Stimulated activated CD8-positive, alpha-beta memory T cell treated with anti-CD3 and anti-CD28 coated beads, Interleukin-15, amount 100 ng/mL, for 48 hours (primary cell): ENCODE measurements at regions not wholly inside any gene's neighbourhood (a gene's known extent, or its start where the extent isn't known, plus 50 kb on each side); places are given as distances from the start of the nearest gene placed in this dataset.
"Not testable (repeated sequence)": the region's sequence is repeated elsewhere in the genome, so short reads cannot be mapped to it uniquely, and the experiment has no call there.

ENCODE experiments used
- DNase-seq, 2 donors: peaks; one replicate each; pipeline ENCODE4 v3.0.0-alpha.2; 2020; ENCODE audit warnings: low read depth in 2 of 2

DNA sequence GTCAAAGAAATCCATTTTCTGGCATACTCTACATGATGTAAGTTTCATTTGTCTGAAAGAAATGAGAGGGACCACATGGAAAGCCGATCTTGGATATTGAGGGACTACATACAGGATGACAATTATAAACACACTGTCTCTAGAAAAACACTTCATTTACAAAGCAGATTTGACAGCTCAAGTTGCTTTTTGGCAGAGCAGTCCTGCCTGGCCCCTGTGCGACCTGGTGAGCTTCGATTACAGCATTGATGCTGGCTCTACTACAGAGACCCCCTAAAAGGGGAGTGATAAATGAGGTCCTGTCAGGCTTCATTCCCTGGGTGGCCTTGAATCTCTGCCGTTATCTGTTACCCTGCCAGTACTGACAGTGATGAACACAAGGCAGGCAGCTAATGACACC lies 215.2 kb upstream of the NOCT start:
- no peak for DNase-seq

DNA sequence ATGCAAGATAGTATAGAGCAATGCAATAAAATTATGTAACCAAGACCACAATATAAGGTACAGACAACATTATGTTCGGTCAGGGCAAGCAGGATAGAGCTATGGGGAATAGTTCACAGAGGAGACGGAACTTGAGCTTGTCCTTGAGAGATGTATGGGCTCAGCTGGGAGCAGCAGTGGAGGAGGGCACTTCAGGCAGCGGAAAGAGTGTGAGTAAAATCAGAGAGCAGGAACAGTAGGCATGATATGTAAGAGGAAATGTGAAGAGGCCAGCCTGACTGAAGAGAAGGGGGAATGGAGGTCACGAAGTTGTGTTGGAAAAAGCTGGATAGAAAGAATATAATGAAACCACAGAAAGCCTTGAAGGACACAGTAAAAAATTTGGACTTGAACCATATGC lies 217.2 kb upstream of the NOCT start:
- DNase-seq: no peak

DNA sequence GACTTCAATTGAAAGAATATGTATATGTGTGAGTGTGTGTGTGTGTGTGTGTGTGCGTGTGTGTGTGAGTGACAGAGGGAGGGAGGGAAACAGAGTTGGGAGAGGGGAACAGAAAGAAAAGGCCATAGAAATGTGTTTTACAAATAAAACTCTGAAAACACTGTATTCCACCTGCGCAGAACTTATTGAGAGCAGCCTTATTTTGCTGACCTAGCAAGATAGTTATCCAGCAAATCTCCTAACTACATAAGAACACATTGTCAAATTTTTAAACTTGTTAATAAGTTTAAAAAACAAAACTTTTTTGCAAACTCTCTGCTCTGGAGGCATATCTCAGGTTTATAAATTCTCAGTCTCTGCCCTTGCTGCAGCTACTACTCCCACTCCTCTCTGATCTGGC lies 217.9 kb upstream of the NOCT start:
- DNase-seq: no peak

DNA sequence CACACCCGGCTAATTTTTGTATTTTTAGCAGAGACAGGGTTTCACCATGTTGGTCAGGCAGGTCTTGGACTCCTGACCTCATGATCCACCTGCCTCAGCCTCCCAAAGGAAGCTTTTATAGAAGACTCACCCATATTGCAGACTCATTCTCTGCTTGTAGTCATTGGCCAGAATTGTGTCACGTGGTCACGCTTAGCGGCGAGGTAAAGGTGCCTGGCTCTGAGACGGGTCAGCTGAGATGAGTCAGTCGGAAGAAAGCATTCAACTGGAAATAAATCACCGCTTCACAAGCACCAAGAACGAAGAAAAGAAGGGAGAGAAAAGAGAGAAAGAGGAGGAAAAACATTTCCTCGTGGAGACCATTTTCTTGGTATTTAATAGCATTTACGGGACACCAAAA lies 218.8 kb upstream of the NOCT start:
- DNase-seq: no peak

DNA sequence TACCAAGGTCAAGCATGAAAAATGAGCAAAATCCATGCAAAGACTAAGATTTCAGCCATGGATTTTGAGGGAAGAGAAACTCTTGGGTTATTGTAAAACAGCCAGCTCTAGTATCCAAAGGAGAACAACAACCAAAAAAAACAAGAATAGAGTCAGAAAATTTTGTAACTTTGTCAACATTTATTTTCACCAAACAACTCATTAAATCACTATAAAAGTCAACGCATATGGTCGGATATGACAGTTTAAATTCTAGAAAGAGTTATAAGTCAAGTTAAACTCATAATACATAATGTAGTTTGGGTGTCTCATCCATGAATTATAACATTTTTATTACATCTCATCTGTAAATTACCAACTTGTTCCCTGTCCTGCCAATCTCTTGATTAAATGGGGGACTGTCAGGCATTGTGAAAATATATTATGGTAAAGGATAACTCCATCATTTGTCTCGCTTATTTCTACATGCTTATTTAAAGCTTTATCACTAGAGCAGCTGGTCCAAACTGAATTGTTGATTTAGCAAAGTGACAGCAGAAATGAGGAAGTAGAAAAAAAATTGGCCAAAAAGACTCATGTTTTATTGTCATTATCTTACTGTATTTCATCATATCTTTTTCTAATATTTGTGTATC lies 224.8 kb upstream of the NOCT start:
- no peak for DNase-seq

DNA sequence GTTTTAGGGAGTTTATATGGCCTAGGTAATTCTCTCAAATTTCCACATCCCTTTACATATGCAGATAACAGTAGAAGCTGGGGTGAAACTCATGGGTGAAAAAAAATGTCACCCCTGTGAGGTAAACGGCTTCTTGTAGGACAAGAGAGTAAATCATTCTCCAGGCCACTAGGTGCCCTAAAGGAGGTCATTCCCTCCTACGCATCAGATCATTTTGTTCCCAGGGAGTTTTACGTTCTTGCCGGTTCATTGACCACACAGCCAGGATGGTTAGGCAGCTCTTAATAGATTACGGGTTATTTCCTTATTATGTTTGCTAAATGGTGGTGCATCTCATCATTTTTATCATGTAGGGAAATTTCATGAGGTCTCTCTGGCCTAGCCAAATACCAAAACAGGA lies 225.8 kb upstream of the NOCT start:
- no peak for DNase-seq

DNA sequence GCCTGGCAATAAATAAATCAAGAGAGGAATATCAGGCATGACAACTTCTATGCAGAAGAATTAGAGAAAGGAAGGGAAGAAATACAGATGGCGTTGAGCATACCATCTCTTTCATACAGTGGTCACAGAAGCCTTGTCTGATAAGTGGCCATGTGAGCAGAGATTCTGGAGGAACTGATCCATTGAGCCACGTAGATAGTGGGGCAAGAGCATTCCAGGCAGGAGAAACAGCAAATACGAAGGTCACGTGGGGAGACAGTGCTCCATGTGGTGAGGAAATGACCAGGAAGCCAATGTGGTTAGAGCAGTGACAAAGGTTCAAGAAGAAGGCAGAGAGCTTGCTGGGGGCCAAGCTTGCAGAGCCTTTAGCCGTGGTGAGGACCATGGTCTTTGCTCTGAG lies 226.7 kb upstream of the NOCT start:
- no peak for DNase-seq

DNA sequence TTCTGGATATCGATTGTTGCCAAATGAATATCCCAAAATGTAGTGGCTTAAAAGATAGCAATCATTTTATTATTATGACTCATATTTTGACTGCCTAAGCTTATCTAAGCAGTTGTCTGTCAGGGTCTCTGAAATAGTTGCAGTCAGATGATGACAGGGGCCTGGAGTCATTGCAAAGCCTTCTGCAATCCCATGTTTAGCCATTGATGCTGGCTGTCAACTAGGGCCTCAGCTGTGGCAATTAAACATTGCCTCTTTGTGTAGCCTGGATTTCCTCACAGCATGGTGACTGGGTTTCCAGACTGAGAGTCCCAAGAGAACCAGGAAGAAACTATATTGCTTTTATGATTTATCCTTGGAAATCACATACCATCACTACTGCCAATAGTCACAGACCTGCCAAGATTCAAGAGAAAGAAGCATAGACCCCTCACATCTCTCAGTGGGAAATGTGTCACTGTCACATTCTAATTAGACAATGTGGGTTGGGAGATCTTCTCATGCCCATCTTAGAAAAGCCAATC lies 227.3 kb upstream of the NOCT start:
- no peak for DNase-seq

DNA sequence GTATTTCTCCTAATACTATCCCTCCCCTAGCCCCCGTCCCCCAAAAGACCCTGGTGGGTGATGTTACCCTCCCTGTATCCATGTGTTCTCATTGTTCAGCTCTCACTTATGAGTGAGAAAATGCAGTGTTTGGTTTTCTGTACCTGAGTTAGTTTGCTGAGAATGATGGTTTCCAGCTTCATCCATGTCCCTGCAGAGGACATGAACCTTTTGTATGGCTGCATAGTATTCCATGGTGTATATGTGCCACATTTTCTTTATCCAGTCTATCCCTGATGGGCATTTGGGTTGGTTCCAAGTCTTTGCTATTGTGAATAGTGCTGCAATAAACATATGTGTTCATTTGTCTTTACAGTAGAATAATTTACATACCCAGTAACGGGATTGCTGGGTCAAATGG lies 235.8 kb upstream of the NOCT start:
- not testable (repeated sequence) for DNase-seq

DNA sequence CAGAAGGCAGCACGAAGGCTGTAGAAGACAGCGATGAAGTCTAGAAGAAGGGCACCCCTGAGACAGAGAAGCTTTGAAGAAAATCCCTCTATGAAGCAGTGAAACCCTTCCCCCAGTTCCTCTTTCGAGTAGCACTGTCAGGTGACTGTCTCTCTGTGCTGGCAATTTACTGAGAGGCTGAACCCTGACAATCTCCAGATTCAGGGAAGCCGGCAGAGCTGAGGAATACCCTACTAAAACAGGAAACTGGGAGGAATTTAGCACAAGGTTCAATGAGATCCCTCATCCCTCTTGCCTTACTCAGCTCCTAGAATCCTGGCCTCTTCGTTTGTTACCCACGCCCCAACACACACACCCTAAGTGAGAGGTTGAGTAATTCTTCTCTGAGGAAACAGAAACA lies 239.7 kb upstream of the NOCT start:
- DNase-seq: no peak

DNA sequence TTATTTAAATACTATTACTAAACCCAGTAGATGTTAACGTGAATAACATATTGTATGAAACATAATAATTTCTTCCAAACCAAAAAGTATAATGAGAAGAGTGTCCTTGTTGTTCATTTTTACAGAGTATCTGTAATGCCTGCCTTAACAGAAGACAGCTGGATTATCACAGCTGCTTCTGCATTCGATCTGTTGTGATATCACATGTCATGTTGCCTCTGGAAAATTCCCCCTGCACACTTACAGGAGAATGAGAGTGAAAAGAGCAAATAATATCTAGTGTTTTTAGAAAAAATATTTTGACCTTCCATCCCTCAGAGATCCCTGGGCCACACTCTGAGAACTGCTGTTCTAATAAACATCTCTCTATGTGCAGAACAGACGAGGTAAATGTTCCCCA lies 240.1 kb upstream of the NOCT start:
- DNase-seq: no peak

DNA sequence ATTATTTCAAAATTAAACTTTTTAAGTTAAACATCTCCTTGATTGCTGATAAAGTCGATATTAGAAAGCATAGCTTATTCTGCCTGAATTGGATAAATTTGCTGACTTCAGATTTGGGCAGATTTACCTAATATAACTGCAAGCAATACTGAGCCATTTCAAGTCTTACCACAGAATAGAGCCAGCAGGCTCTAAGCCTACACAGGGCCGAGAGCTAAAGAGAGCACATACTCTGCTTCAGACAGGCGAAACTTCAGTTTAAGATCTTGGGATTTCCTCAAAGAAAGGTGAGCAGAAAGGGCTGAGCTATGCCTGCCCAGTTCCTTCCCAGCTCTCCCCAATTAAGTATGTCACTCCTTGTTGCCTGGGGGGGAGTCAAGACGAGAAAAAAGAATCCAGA lies 240.6 kb upstream of the NOCT start:
- DNase-seq: no peak

DNA sequence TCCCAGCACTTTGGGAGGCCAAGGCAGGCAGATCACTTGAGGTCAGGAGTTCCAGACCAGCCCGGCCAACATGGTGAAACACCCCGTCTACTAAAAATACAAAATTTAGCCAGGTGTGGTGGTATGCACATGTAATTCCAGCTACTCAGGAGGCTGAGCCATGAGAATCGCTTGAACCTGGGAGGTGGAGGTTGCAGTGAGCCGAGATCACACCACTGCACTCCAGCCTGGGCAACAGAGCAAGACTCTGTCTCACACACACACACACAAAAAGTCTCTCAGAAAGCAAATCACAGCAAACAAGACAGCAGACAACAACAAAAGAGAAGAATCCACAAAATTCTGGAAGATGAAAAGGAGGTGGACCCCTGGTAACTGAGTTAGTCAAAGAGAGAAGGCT lies 241.5 kb upstream of the NOCT start:
- not testable (repeated sequence) for DNase-seq

DNA sequence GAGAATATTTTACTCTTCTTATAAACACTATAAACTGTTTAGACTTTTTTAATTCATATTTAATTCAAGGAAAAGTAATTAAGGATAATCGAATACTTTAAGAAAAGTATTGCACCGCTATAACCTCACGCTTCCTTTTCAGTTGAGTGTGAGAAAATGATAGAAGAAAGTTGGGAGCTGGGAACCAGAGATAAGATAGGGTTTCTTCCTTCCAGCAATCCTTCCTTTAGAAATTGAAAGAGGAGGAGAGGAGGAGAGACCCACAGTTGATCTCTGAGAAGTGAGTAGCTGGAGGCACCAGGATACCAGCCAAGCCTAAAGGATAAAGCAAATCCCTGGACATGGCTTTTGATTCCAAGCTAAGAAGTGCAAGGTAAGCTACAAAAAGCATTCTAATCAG lies 242.3 kb upstream of the NOCT start:
- no peak for DNase-seq

DNA sequence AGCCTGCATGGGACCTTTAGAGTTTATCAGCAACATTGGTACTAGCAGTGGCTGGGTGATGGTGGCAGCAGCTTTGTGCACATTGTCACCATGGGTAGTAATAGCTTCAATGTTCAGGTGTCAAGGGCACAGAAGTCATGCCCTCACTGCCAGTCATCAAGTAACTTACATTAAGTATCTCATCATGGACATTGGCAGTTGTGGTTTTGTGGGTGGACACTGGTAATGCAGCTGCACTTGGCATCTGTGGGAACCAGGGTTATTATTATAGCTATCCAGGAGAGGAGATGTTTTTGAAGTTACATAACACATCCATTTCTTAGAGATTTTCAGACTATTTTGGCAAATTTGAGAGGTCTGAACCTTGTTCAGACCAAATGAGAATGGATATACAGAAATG lies 243.2 kb upstream of the NOCT start:
- no peak for DNase-seq

DNA sequence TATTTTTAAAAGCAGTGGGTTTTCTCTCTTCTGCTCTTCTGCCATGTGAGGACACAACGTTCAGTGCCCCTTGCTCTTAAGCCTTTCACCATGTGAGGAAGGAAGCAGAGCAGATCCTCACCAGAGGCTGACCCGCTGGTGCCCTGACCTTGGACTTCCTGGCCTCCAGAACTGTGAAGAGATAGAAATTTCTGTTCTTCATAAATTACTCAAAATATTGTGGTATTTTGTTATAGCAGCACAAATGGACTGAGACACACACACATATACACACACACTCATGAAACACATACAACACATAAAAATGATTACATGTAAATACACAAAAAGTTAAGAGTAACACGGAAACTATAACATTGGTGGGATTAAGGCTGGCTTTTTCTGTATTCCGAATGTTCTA lies 244.8 kb upstream of the NOCT start:
- no peak for DNase-seq

DNA sequence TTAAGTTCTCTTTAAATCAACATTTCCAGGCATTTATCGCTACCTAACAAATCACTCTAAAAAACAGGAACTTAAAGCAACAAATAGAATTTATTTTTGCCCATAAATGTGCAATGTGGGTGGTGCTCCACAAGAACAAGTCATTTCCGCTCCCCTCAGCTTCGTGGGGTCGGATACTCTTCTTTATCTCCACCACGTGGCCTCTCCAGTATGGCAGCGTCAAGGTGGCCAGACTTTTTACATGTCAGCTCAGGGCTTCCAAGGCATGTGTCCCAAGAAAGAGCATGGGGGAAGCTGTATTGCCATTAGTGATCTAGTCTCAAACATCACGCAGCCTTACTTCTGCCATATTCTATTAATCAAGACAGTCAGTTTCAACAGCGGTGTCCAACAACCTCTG lies 249.2 kb upstream of the NOCT start:
- DNase-seq: no peak

DNA sequence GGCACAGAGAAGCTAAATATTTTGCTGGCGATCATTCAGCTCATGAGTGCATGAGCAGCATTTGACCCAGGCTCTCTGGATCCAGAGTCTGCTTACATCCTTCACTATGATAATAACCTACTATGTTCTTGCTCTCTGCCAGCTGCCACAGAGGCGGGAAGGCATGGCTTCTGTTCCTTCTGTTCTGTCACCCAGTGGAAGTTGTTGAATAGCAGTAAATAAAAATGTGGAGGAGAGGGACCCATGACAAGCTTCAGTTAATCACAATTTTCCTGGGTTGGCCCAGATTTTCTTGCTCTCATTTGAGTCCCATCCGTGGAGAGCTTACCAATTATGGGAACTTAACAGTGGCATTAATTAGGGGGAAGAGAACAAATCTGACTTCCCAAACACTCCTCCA lies 250.1 kb upstream of the NOCT start:
- DNase-seq: no peak

DNA sequence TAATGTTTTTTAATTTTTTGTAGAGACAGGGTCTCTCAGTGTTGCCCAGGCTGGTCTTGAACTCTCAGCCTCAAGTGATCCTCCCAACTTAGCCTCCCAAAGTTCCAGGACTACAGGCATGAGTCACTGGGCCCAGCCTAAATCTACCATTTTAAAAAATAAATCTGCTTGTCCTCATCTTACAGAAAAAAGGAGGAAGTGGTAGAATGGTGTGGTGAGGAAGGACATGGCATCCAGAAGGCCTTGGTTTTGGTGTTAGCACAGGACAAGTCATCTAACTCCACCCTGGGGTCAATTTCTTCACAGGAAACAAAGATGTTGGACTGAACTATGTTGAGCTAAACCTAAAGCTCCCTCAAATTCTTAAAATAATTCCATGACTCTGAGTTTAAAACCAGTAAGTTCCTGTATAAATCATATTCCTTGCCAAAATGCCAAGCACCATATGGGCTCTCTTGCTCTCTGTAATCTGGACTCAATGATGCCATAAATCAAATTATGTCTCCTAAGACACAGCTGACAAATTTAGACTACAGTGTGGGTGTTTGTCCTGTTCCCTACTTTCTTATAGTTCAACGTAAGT lies 253.9 kb upstream of the NOCT start:
- no peak for DNase-seq

DNA sequence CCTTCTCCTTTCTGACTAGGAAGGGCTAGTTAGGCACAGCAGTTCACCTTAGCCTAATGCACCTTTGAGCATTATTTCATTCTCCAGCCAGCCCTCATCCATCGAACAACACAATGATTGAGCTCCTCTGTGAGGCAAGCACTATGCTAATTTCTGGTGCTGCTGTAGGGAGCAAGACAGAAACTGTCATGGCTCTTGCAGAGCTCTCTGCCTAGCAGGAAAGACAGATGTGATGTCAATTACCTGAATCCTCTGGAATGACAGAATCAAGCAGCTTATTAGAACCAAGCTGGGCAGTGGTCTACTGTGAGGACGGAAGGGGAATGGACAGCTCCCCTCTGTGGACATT lies 256.1 kb upstream of the NOCT start:
- no peak for DNase-seq

DNA sequence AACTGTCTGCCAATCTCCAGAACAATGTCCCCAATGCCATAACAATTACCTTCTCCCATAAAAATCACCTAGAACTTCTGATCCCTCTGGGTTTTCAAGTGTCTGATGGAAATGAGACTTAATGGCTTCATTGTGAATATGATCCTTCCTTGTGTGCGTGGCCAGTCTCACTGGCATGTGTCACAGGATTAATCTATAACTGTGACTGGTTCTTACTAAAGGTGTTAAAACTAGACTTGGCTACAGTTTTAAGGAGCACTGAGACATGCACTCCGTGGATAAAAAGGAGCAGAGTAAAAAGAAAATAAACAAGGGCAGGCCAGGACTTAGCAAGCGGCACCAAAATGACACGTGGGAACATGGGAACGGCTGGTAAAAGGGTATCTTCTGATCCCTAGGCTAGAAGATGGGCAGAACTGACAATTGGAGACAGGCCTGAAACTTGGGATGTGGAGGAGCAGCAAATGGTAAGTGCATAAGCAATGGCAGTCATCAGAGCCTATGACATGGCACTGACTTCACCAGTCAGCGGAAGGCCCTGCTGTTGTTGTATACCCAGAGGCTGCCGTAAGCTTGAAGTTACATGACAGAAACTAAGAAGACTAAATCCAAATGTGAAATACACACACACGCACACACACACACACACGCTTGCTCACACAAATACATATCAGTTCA lies 256.6 kb upstream of the NOCT start:
- no peak for DNase-seq

DNA sequence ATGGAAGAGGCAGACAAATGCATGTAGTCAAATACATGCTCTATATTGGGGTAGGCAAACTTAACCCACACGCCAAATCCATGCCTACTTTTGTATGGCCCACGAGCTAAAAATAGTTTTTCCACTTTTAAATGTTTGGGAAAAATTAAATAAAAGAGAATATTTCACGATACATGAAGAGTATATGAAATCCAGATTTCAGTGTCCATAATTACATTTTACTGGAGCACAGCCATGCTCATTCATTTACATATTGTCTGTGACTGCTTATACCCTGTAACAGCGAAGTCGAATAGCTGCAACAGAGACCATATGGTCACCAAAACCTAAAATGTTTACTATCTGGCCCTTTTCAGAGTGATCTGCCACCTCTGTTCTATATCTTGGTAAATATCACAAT lies 257.4 kb upstream of the NOCT start:
- no peak for DNase-seq

DNA sequence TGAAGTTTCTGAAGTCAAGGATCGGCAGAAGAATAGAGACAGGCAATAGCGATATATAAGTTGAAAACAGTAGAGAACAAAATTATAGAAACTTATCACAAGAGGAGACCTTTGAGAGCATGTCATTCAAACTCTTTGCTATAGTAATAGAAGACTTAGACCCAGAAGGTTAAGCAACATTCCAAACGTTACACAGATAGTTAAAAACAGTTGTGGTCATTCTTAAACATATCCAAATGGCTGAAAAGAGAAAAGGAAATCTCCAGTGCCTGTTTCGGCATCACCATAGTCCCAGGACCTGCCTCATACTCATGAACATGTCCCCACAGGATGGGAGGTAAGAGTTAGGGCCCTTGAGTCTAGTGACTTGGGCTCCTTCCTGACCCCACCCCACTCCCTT lies 258.1 kb upstream of the NOCT start:
- DNase-seq: no peak

DNA sequence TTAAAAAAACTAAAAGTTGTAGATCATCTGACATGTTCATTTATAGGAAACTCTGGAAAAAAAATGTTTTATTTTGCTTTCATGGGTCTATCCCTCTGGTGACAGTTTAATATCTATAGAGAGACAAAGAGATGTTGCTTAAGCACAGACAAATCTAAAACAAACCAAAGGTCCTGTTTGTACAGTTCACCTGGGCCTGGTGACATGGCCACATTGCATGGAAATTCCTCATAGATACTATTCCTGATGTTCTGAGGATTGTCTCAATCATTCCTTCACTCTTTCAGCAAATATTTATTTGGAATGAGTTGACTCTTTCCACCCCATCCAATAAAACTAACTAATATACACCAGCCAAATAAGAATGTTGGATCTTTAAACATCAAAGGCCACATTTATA lies 259.1 kb upstream of the NOCT start:
- DNase-seq: no peak
